Liver (tissue), 7 donors: ENCODE measurements at regions not wholly inside any gene's neighbourhood (a gene's known extent, or its start where the extent isn't known, plus 50 kb on each side); places are given as distances from the start of the nearest gene placed in this dataset.

Experiments
- DNase-seq: peaks from one replicate; pipeline ENCODE4 v3.0.0-alpha.2; 2017; ENCODE audit warnings: low spot score
- H3K27ac ChIP-seq, 2 donors: one replicate each; pipeline ENCODE4 v1.7.0; 2013; ENCODE audit warnings: inconsistent platforms in 2 of 2, low read length in 2 of 2, control low read depth in 1 of 2, low read depth in 1 of 2, mild to moderate bottlenecking in 1 of 2
- H3K27me3 ChIP-seq, 4 donors: one replicate each; pipeline versions ENCODE4 v1.6.1 to v1.7.0; 2013; ENCODE audit warnings: low read length in 3 of 4, inconsistent platforms in 1 of 4, mild to moderate bottlenecking in 1 of 4, moderate library complexity in 1 of 4; ENCODE audit not compliant: control insufficient read depth in 4 of 4, insufficient read depth in 4 of 4
- H3K36me3 ChIP-seq, 4 donors: one replicate each; pipeline versions ENCODE4 v1.6.1 to v1.7.0; 2013; ENCODE audit warnings: low read length in 3 of 4, mild to moderate bottlenecking in 3 of 4, low read depth in 1 of 4, moderate library complexity in 1 of 4; ENCODE audit not compliant: control insufficient read depth in 4 of 4, insufficient read depth in 3 of 4
- H3K4me1 ChIP-seq, 4 donors: one replicate each; pipeline versions ENCODE4 v1.6.1 to v1.7.0; 2013; ENCODE audit warnings: low read length in 3 of 4, mild to moderate bottlenecking in 3 of 4, moderate library complexity in 1 of 4; ENCODE audit not compliant: control insufficient read depth in 4 of 4, insufficient read depth in 4 of 4
- H3K4me3 ChIP-seq, 3 donors: one replicate each; pipeline versions ENCODE4 v1.6.1 to v1.7.0; 2013; ENCODE audit warnings: low read length in 3 of 3, control low read depth in 1 of 3, low read depth in 1 of 3, mild to moderate bottlenecking in 1 of 3
- H3K9ac ChIP-seq, 2 donors: one replicate each; pipeline ENCODE4 v1.7.0; 2013; ENCODE audit warnings: low read length in 2 of 2, mild to moderate bottlenecking in 2 of 2, moderate library complexity in 2 of 2, control low read depth in 1 of 2, low read depth in 1 of 2
- H3K9me3 ChIP-seq, 4 donors: one replicate each; pipeline versions ENCODE4 v1.6.1 to v1.7.0; 2013; ENCODE audit warnings: low read length in 3 of 4; ENCODE audit not compliant: control insufficient read depth in 4 of 4
- EGR1 ChIP-seq, 2 donors: IDR thresholded peaks; 2 replicates each; pipeline ENCODE4 v1.6.1; 2016 to 2018; ENCODE audit warnings: antibody characterized with exemption in 2 of 2, low read depth in 2 of 2
- FOXA2 ChIP-seq: IDR thresholded peaks from 2 replicates; pipeline ENCODE4 v1.6.1; 2016; ENCODE audit warnings: antibody characterized with exemption
- GABPA ChIP-seq, 2 donors: IDR thresholded peaks in 1 of 2; conservative IDR thresholded peaks in 1 of 2; 2 replicates each; pipeline ENCODE4 v1.6.1; 2016; ENCODE audit warnings: antibody characterized with exemption in 2 of 2, mild to moderate bottlenecking in 1 of 2, moderate library complexity in 1 of 2
- HNF4A ChIP-seq, 2 donors: conservative IDR thresholded peaks; 2 replicates each; pipeline ENCODE4 v1.6.1; 2016; ENCODE audit warnings: antibody characterized with exemption in 2 of 2, mild to moderate bottlenecking in 2 of 2
- HNF4G ChIP-seq: IDR thresholded peaks from 2 replicates; pipeline ENCODE4 v1.6.1; 2016; ENCODE audit warnings: antibody characterized with exemption
- JUND ChIP-seq, 2 donors: IDR thresholded peaks; 2 replicates each; pipeline ENCODE4 v1.6.1; 2016; ENCODE audit warnings: antibody characterized with exemption in 2 of 2
- NR2F2 ChIP-seq: IDR thresholded peaks from 2 replicates; pipeline ENCODE4 v1.6.1; 2016; ENCODE audit warnings: antibody characterized with exemption
- RAD21 ChIP-seq, 2 donors: IDR thresholded peaks; 2 replicates each; pipeline ENCODE4 v1.6.1; 2016; ENCODE audit warnings: antibody characterized with exemption in 2 of 2, mild to moderate bottlenecking in 2 of 2
- RXRA ChIP-seq, 2 donors: IDR thresholded peaks; 2 replicates each; pipeline ENCODE4 v1.6.1; 2017 to 2018; ENCODE audit warnings: antibody characterized with exemption in 2 of 2, mild to moderate bottlenecking in 1 of 2
- SP1 ChIP-seq: IDR thresholded peaks from 2 replicates; pipeline ENCODE4 v1.6.1; 2018; ENCODE audit warnings: antibody characterized with exemption, mild to moderate bottlenecking
- TAF1 ChIP-seq: conservative IDR thresholded peaks from 2 replicates; pipeline ENCODE4 v1.6.1; 2016; ENCODE audit warnings: antibody characterized with exemption, mild to moderate bottlenecking
- YY1 ChIP-seq: IDR thresholded peaks from 2 replicates; pipeline ENCODE4 v1.6.1; 2016; ENCODE audit warnings: antibody characterized with exemption, mild to moderate bottlenecking
- WGBS: extraction: QIAGEN DNeasy Blood & Tissue Kit; methylation state at CpG from one replicate; pipeline ENCODE4 v1.1.7; 2013; 5-methylcytosine and 5-hydroxymethylcytosine counted together
- TF ChIP-seq, protein P1 (sequence below): IDR thresholded peaks from 2 replicates; pipeline ENCODE4 v1.6.1; 2016; ENCODE audit warnings: antibody characterized with exemption, mild to moderate bottlenecking
- TF ChIP-seq, protein P2 (sequence below): IDR thresholded peaks from 2 replicates; pipeline ENCODE4 v1.6.1; 2016; ENCODE audit warnings: antibody characterized with exemption
- TF ChIP-seq, protein P3 (sequence below): IDR thresholded peaks from 2 replicates; pipeline ENCODE4 v1.6.1; 2016; ENCODE audit warnings: antibody characterized with exemption
- donor health status: healthy.
- donor health status: healthy.
- donor health status: healthy.
- donor health status: healthy.

DNA sequence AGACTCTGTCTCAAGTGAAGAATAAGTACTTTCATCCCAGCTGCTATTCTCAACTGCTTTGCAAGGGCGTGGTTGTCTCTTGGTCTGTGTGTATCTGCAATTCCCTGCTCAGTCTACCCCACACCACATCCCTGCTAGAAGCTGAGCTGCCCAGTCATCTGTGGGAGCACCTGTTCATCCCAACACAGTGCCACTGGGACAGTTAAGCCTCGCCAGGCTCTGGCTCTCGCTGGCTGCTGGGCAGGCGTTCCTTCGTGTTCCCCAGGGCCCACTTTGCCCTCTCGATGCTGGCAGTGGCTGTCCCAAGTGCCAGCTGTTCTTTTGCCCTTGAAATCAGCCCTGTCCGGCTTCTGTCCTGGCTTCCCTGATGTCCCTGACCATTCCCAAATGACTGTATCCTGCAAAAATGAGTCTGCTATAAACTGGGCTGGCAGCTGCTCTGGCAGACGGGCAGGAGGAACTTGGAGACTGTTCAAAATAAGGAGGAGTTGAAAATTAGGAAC is 91.6 kb upstream of the KLHL25 start (continued):
- TF ChIP-seq, protein P1, sequence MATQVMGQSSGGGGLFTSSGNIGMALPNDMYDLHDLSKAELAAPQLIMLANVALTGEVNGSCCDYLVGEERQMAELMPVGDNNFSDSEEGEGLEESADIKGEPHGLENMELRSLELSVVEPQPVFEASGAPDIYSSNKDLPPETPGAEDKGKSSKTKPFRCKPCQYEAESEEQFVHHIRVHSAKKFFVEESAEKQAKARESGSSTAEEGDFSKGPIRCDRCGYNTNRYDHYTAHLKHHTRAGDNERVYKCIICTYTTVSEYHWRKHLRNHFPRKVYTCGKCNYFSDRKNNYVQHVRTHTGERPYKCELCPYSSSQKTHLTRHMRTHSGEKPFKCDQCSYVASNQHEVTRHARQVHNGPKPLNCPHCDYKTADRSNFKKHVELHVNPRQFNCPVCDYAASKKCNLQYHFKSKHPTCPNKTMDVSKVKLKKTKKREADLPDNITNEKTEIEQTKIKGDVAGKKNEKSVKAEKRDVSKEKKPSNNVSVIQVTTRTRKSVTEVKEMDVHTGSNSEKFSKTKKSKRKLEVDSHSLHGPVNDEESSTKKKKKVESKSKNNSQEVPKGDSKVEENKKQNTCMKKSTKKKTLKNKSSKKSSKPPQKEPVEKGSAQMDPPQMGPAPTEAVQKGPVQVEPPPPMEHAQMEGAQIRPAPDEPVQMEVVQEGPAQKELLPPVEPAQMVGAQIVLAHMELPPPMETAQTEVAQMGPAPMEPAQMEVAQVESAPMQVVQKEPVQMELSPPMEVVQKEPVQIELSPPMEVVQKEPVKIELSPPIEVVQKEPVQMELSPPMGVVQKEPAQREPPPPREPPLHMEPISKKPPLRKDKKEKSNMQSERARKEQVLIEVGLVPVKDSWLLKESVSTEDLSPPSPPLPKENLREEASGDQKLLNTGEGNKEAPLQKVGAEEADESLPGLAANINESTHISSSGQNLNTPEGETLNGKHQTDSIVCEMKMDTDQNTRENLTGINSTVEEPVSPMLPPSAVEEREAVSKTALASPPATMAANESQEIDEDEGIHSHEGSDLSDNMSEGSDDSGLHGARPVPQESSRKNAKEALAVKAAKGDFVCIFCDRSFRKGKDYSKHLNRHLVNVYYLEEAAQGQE: no peak
- TF ChIP-seq, protein P2, sequence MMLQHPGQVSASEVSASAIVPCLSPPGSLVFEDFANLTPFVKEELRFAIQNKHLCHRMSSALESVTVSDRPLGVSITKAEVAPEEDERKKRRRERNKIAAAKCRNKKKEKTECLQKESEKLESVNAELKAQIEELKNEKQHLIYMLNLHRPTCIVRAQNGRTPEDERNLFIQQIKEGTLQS: no peak
- TF ChIP-seq TAF1 (no peak), GABPA (IDR thresholded peaks at IDR 0.05 in 1 of 2, conservative IDR thresholded peaks at IDR 0.05 in 1 of 2) (no peak), EGR1 (IDR thresholded peaks at IDR 0.05; ENCODE audit: low read depth in 2 of 2) (no peak)

DNA sequence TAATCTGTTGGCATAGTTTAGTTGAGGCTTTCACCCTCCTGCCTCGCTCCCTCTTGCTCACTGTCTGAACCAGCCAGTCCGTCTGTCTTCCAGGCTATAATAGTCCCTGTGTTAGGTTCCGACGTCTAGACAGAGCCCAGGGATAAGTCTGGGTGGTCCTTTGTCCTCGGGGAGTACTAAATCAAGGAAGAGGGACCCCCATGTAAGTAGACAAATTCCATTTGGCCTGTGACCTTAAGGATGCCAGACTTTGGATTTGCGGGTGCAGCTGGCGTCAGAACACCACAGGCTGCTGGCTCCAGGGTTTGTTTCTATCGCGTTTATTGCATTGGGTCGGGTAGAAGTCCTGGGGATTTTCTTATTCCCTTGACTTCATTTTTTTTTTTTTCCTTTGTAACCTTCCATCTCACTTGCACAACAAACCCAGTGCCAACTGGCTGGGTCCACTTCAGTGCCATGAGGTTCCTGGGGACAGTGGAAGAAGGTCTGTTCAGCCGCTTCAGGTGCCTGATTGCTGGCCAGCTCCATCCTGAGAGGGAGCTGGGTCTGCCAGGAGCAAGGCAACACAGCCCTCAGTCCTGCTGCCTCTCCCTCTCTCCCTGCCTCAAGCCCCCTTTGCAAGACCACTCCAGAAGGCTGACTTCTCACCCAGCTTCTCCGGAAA is 95.4 kb upstream of the KLHL25 start:
- Histone ChIP-seq H3K27ac (no peak overlapping the region), H3K27me3 (peaks cover 0 to 3% (median 0%) of the 10 kb centered on the region in 4 donors), H3K9ac (no peak overlapping the region), H3K9me3 (no peaks in the 10 kb centered on the region), H3K4me3 (no peak overlapping the region), H3K4me1 (no peaks in the 10 kb centered on the region), H3K36me3 (no peaks in the 10 kb centered on the region)
- 83% methylated on average over 12 of the region's 12 CpGs for WGBS
- no peak for DNase-seq
- TF ChIP-seq, protein P2: no peak
- TF ChIP-seq, protein P1: no peak
- TF ChIP-seq YY1 (no peak), RAD21 (IDR thresholded peaks at IDR 0.05) (no peak), FOXA2 (no peak), RXRA (IDR thresholded peaks at IDR 0.05) (no peak)

DNA sequence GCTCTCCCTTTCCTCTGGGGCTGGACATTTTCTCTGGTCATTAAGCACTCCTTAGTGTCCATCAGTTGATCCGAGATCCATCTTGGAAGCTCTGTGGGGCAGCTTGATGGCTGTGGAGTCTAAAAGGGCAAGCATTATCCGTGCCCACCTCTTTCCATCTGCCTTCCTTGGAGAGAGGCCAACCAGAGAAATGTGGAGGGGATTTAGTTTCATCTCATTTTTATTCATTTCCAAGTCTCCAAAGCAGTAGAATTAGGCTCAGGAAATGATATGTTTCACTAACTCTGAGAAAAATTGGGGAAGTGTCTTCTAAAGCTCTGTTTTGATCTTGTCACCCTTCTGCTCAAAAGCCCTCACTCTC is 95.9 kb upstream of the KLHL25 start:
- DNase-seq: no peak
- no peak for TF ChIP-seq NR2F2
- TF ChIP-seq RXRA (IDR thresholded peaks at IDR 0.05): no peak
- TF ChIP-seq HNF4G: no peak
- TF ChIP-seq, protein P3, sequence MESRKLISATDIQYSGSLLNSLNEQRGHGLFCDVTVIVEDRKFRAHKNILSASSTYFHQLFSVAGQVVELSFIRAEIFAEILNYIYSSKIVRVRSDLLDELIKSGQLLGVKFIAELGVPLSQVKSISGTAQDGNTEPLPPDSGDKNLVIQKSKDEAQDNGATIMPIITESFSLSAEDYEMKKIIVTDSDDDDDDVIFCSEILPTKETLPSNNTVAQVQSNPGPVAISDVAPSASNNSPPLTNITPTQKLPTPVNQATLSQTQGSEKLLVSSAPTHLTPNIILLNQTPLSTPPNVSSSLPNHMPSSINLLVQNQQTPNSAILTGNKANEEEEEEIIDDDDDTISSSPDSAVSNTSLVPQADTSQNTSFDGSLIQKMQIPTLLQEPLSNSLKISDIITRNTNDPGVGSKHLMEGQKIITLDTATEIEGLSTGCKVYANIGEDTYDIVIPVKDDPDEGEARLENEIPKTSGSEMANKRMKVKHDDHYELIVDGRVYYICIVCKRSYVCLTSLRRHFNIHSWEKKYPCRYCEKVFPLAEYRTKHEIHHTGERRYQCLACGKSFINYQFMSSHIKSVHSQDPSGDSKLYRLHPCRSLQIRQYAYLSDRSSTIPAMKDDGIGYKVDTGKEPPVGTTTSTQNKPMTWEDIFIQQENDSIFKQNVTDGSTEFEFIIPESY: no peak
- no peak for TF ChIP-seq SP1
- no peak for TF ChIP-seq RAD21 (IDR thresholded peaks at IDR 0.05)
- no peak for TF ChIP-seq JUND (IDR thresholded peaks at IDR 0.05)
- TF ChIP-seq, protein P1: no peak
- no peak for TF ChIP-seq HNF4A (conservative IDR thresholded peaks at IDR 0.05)
- no peak for TF ChIP-seq EGR1 (IDR thresholded peaks at IDR 0.05; ENCODE audit: low read depth in 2 of 2)
- WGBS: 70% methylated on average over 2 of the region's 2 CpGs
- no peak overlapping the region for H3K4me3 ChIP-seq
- no peaks in the 10 kb centered on the region for H3K36me3 ChIP-seq
- H3K27me3 ChIP-seq: peaks cover 0 to 4% (median 0%) of the 10 kb centered on the region in 4 donors
- no peaks in the 10 kb centered on the region for H3K4me1 ChIP-seq
- H3K9me3 ChIP-seq: no peaks in the 10 kb centered on the region
- no peak overlapping the region for H3K9ac ChIP-seq
- no peak overlapping the region for H3K27ac ChIP-seq
